Endothelial cell of umbilical vein (primary cell): ENCODE measurements at regions not wholly inside any gene's neighbourhood (a gene's known extent, or its start where the extent isn't known, plus 50 kb on each side); places are given as distances from the start of the nearest gene placed in this dataset.

ENCODE experiments used
- BruUV-seq: library from RNA; stranded (reverse); fragments of 400-500 nt; replicated peaks from 2 replicates; lab custom pipeline; 2021; lab: Mats Ljungman, UMichigan
- CTCF ChIA-PET: fragments of 300-600, 350-600 bp; sonication (Branson Sonifier 250); formaldehyde crosslinking; loops from one replicate; lab custom pipeline; 2021; ENCODE audit warnings: antibody characterized with exemption, inconsistent platforms; lab: Charles Lee
- POLR2A ChIA-PET: fragments of 300-600, 350-600 bp; sonication (Branson Sonifier 250); formaldehyde crosslinking; loops from one replicate; lab custom pipeline; 2021; ENCODE audit warnings: antibody characterized with exemption, inconsistent platforms; lab: Charles Lee
- DNase-seq: peaks from one replicate; pipeline ENCODE4 v3.0.0-alpha.2; 2011; ENCODE audit warnings: low read depth, low spot score
- FAIRE-seq: peaks from 2 replicates; lab custom pipeline; 2011; peaks lifted over from hg19 to GRCh38; lab: Jason Lieb, UNC
- H2AFZ ChIP-seq: 2 replicates; pipeline ENCODE4 v1.6.0; 2012; ENCODE audit warnings: low read depth, low read length, control low read depth, inconsistent platforms
- H3K27ac ChIP-seq: 2 replicates; pipeline ENCODE4 v1.5.1; 2011; ENCODE audit warnings: low read depth, mild to moderate bottlenecking, control low read depth, low read length, moderate library complexity; ENCODE audit not compliant: insufficient read depth
- H3K27me3 ChIP-seq, 2 experiments: 2 replicates each; pipeline versions ENCODE4 v1.6.0 to v1.6.1; 2011; ENCODE audit warnings: low read length in 2 of 2, mixed read lengths in 1 of 2; ENCODE audit not compliant: control insufficient read depth in 2 of 2, insufficient read depth in 2 of 2
- H3K36me3 ChIP-seq, 2 experiments: 2 replicates in 1 of 2; 3 replicates in 1 of 2; pipeline ENCODE4 v1.5.1; 2011; ENCODE audit warnings: low read length in 2 of 2, mild to moderate bottlenecking in 1 of 2, moderate library complexity in 1 of 2; ENCODE audit not compliant: control insufficient read depth in 2 of 2, insufficient read depth in 2 of 2; ENCODE audit errors: extremely low read depth in 1 of 2
- H3K4me1 ChIP-seq: 3 replicates; pipeline ENCODE4 v1.5.1; 2011; ENCODE audit warnings: mild to moderate bottlenecking, low read length; ENCODE audit not compliant: control insufficient read depth, insufficient read depth; ENCODE audit errors: extremely low read depth
- H3K4me2 ChIP-seq: 2 replicates; pipeline ENCODE4 v1.6.1; 2011; ENCODE audit warnings: low read length, control low read depth, mixed read lengths; ENCODE audit not compliant: insufficient read depth
- H3K4me3 ChIP-seq, 3 experiments: fragments of 200-600 bp in 1 of 3; sonication (generic), shearing (Covaris generic) in 1 of 3; replicated peaks in 1 of 3; 2 replicates each; pipeline ENCODE4 v1.5.1; 2011 to 2016; ENCODE audit warnings: control low read depth in 3 of 3, low read length in 3 of 3, mild to moderate bottlenecking in 2 of 3, inconsistent platforms in 1 of 3, low read depth in 1 of 3, moderate library complexity in 1 of 3; ENCODE audit not compliant: insufficient read depth in 1 of 3
- H3K79me2 ChIP-seq: 2 replicates; pipeline ENCODE4 v1.6.0; 2012; ENCODE audit warnings: low read length, inconsistent platforms; ENCODE audit not compliant: control insufficient read depth, insufficient read depth
- H3K9ac ChIP-seq: replicated peaks from 2 replicates; pipeline ENCODE3; 2011; ENCODE audit warnings: low read length, control low read depth; ENCODE audit not compliant: insufficient read depth; ENCODE audit errors: extremely low read depth
- H3K9me1 ChIP-seq: replicated peaks from 3 replicates; pipeline ENCODE4 v1.6.0; 2011; ENCODE audit warnings: mild to moderate bottlenecking, low read length; ENCODE audit not compliant: control insufficient read depth, insufficient read depth; ENCODE audit errors: extremely low read depth
- H3K9me3 ChIP-seq: replicated peaks from 2 replicates; pipeline ENCODE4 v1.5.1; 2012; ENCODE audit warnings: low read length, inconsistent platforms; ENCODE audit not compliant: control insufficient read depth, insufficient read depth
- H4K20me1 ChIP-seq: replicated peaks from 2 replicates; pipeline ENCODE3; 2011; ENCODE audit warnings: mild to moderate bottlenecking, low read length; ENCODE audit not compliant: control insufficient read depth, insufficient read depth; ENCODE audit errors: extremely low read depth
- EZH2 ChIP-seq: IDR thresholded peaks from 2 replicates; pipeline ENCODE4 v1.6.1; 2012; ENCODE audit warnings: borderline replicate concordance, low read depth, mild to moderate bottlenecking, moderate library complexity, low read length, inconsistent platforms; ENCODE audit not compliant: severe bottlenecking
- FOS ChIP-seq: IDR thresholded peaks from 2 replicates; pipeline ENCODE4 v1.6.1; 2011; ENCODE audit warnings: mild to moderate bottlenecking, low read length, moderate library complexity, borderline replicate concordance; ENCODE audit not compliant: insufficient read depth
- GATA2 ChIP-seq: IDR thresholded peaks from 2 replicates; pipeline ENCODE4 v1.7.0; 2011; ENCODE audit warnings: low read depth, mild to moderate bottlenecking, moderate library complexity, mixed read lengths, low read length; ENCODE audit not compliant: insufficient read length, insufficient read depth
- JUN ChIP-seq: IDR thresholded peaks from 2 replicates; pipeline ENCODE4 v1.6.1; 2011; ENCODE audit warnings: borderline replicate concordance, low read depth; ENCODE audit not compliant: insufficient read length, insufficient read depth
- MAX ChIP-seq: IDR thresholded peaks from 2 replicates; pipeline ENCODE4 v1.6.1; 2011; ENCODE audit not compliant: insufficient read depth, insufficient read length
- MYC ChIP-seq: IDR thresholded peaks from one replicate; pipeline ENCODE4 v1.6.1; 2011; ENCODE audit warnings: mild to moderate bottlenecking, low read depth, low read length
- POLR2A ChIP-seq: IDR thresholded peaks from 2 replicates; pipeline ENCODE4 v1.6.1; 2012; ENCODE audit warnings: low read depth, mild to moderate bottlenecking, control low read depth, low read length
- POLR2AphosphoS5 ChIP-seq: IDR thresholded peaks from 2 replicates; pipeline ENCODE4 v1.6.1; 2012; ENCODE audit warnings: low read depth, mild to moderate bottlenecking, control low read depth, low read length, moderate library complexity; ENCODE audit not compliant: insufficient read depth
- dilution Hi-C: fragments of 300-500 bp; cut with MboI; formaldehyde crosslinking; loops from one replicate; pipeline ENCODE4 v1.15.0; 2019; ENCODE audit warnings: low sequenced_read_pairs; ENCODE audit not compliant: extremely low pct_ligation_motif_present
- intact Hi-C: fragments of 100-400 bp; cut with micrococcal nuclease; formaldehyde crosslinking; loops from one replicate; pipeline ENCODE4 v1.10.0; 2022
- TF ChIP-seq, protein P1 (sequence below), 2 donors: IDR thresholded peaks; 1 replicate in 1 of 2; 2 replicates in 1 of 2; pipeline ENCODE4 v1.5.1; 2011; ENCODE audit warnings: low read length in 2 of 2, mild to moderate bottlenecking in 2 of 2, moderate library complexity in 2 of 2, control low read depth in 1 of 2, inconsistent platforms in 1 of 2, low read depth in 1 of 2; ENCODE audit not compliant: insufficient read depth in 1 of 2; ENCODE audit errors: extremely low read depth in 1 of 2

- intact Hi-C loops (no loop called here), dilution Hi-C loops (no loop called here)
- H3K9me1 ChIP-seq, result no peaks in the 10 kb centered on the region
- no peak overlapping the region for H2AFZ ChIP-seq
- H3K36me3 ChIP-seq, result no peaks in the 10 kb centered on the region
- H3K79me2 ChIP-seq, result no peaks in the 10 kb centered on the region
- FAIRE-seq, result no peak
- TF ChIP-seq EZH2, result no peak
- no peak for TF ChIP-seq MYC
- H3K27ac ChIP-seq, result no peak overlapping the region
- H3K9me3 ChIP-seq, result no peaks in the 10 kb centered on the region
- H3K9ac ChIP-seq, result no peak overlapping the region
- H4K20me1 ChIP-seq, result no peaks in the 10 kb centered on the region
- no peaks in the 10 kb centered on the region for H3K4me1 ChIP-seq
- ChIA-PET POLR2A (no interaction called here), CTCF (no interaction called here)
- no peak for DNase-seq
- H3K4me3 ChIP-seq, result no peak overlapping the region
- no TSS peak for BruUV-seq
- H3K4me2 ChIP-seq, result no peak overlapping the region
- H3K27me3 ChIP-seq, result peaks cover 17 to 24% of the 10 kb centered on the region in 2 experiments
These were observed 528.1 kb downstream of the MN1 start for GRCh38 chr22:27273436-27273835.

DNA sequence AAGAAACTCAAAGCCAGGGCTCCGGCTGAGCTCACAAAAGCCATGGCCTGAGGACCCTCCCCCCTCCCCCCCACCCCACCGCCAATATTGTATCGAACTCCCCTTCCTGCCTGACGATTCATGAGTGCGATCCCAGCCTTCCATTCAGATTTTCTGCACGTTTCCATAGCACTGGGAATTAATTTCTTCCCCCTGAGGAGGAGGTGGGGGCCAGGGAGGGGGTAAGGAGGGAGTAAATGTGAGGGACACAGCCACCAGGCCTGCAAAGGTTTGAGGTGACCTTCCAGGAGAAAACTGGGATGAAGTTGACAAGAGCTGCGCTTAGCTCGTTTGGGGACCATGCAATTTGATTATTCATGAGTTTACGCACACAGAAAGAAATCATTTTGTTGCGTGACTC is 527.7 kb downstream of the MN1 start:
- TF ChIP-seq GATA2 (no peak), POLR2A (no peak), FOS (no peak), JUN (no peak), MAX (no peak), MYC (no peak), EZH2 (no peak), POLR2AphosphoS5 (no peak)
- TF ChIP-seq, protein P1, sequence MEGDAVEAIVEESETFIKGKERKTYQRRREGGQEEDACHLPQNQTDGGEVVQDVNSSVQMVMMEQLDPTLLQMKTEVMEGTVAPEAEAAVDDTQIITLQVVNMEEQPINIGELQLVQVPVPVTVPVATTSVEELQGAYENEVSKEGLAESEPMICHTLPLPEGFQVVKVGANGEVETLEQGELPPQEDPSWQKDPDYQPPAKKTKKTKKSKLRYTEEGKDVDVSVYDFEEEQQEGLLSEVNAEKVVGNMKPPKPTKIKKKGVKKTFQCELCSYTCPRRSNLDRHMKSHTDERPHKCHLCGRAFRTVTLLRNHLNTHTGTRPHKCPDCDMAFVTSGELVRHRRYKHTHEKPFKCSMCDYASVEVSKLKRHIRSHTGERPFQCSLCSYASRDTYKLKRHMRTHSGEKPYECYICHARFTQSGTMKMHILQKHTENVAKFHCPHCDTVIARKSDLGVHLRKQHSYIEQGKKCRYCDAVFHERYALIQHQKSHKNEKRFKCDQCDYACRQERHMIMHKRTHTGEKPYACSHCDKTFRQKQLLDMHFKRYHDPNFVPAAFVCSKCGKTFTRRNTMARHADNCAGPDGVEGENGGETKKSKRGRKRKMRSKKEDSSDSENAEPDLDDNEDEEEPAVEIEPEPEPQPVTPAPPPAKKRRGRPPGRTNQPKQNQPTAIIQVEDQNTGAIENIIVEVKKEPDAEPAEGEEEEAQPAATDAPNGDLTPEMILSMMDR (IDR thresholded peaks at IDR 0.05; ENCODE audit: extremely low read depth in 1 of 2, insufficient read depth in 1 of 2, low read depth in 1 of 2, low read length in 2 of 2), result no peak
- no TSS peak for BruUV-seq

More for the DNA sequence above, 527.7 kb downstream of the MN1 start:
- no peaks in the 10 kb centered on the region for H3K9me3 ChIP-seq
- no peak overlapping the region for H3K4me2 ChIP-seq
- no peaks in the 10 kb centered on the region for H3K36me3 ChIP-seq
- no peaks in the 10 kb centered on the region for H4K20me1 ChIP-seq
- POLR2A ChIA-PET, result no interaction called here
- intact Hi-C loops (no loop called here), dilution Hi-C loops (no loop called here)
- peaks cover 17 to 24% of the 10 kb centered on the region in 2 experiments for H3K27me3 ChIP-seq
- DNase-seq, result no peak
- H2AFZ ChIP-seq, result no peak overlapping the region
- no peaks in the 10 kb centered on the region for H3K4me1 ChIP-seq
- H3K27ac ChIP-seq, result no peak overlapping the region
- H3K9ac ChIP-seq, result no peak overlapping the region
- H3K4me3 ChIP-seq, result no peak overlapping the region
- H3K79me2 ChIP-seq, result no peaks in the 10 kb centered on the region
- H3K9me1 ChIP-seq, result no peaks in the 10 kb centered on the region
- CTCF ChIA-PET, result interaction anchor here (1.1 kb wide), 1 partner anchor 33 kb away, joined by 3 read pairs; no protein-coding TSS in a partner anchor
- FAIRE-seq, result no peak
